ENCODE measurements at regions not wholly inside any gene's neighbourhood (a gene's known extent, or its start where the extent isn't known, plus 50 kb on each side); places are given as distances from the start of the nearest gene placed in this dataset.

GRCh38 chr3:102178817-102179216, 256.0 kb upstream of the ZPLD1 start:
- no peaks in the 10 kb centered on the region for H3K27me3 ChIP-seq (ENCODE audit: insufficient read depth, low read length)
- POLR2A ChIA-PET, result no interaction called here

More at GRCh38 chr3:102178817-102179216, 256.0 kb upstream of the ZPLD1 start:
- DNase-seq (ENCODE audit: low read depth, low spot score), result no peak
- Histone ChIP-seq H3K4me1 (ENCODE audit: control insufficient read depth in 1 of 2, insufficient read depth in 2 of 2, low read length in 2 of 2) (no peaks in the 10 kb centered on the region), H3K4me2 (ENCODE audit: low read length) (no peak overlapping the region), H3K79me2 (ENCODE audit: insufficient read depth, low read length) (no peaks in the 10 kb centered on the region), H3K9me2 (ENCODE audit: insufficient read depth) (no peaks in the 10 kb centered on the region), H3K4me3 (replicated peaks in 1 of 2; ENCODE audit: low read depth in 1 of 2, low read length in 2 of 2) (no peak overlapping the region), H3K27ac (ENCODE audit: low read depth, low read length) (no peak overlapping the region), H4K20me1 (ENCODE audit: insufficient read depth) (no peaks in the 10 kb centered on the region), H3K36me3 (ENCODE audit: control insufficient read depth in 1 of 2, insufficient read depth in 2 of 2, low read length in 2 of 2) (no peaks in the 10 kb centered on the region), H3K9ac (ENCODE audit: low read length) (no peak overlapping the region), H2AFZ (ENCODE audit: low read depth, low read length, poor library complexity, severe bottlenecking) (no peak overlapping the region), H3K9me3 (ENCODE audit: control insufficient read depth in 1 of 2, insufficient read depth in 1 of 2, low read depth in 1 of 2, low read length in 2 of 2) (no peaks in the 10 kb centered on the region)
- no TSS peak for BruUV-seq (replicated peaks)
- intact Hi-C loops (cut with micrococcal nuclease), result no loop called here
- no peak for ATAC-seq
- ChIA-PET CTCF (no interaction called here), RAD21 (ENCODE audit: low non-redundant PET in 1 of 2, low total read pairs in 2 of 2, uncharacterized antibody in 2 of 2, unreplicated experiment in 2 of 2) (no interaction called here)
- no peak for TF ChIP-seq EZH2phosphoT487 (IDR thresholded peaks at IDR 0.05; ENCODE audit: borderline replicate concordance)
- TF ChIP-seq POLR2AphosphoS5 (IDR thresholded peaks at IDR 0.05; ENCODE audit: low read depth, low read length), result no peak
- TF ChIP-seq SRF (IDR thresholded peaks at IDR 0.05; ENCODE audit: low read depth), result no peak
- TF ChIP-seq CTCF (IDR thresholded peaks at IDR 0.05 in 2 of 3, conservative IDR thresholded peaks at IDR 0.05 in 1 of 3; ENCODE audit: borderline replicate concordance in 1 of 3, insufficient read depth in 1 of 3, low read depth in 2 of 3, low read length in 2 of 3), result no peak
- no peak for TF ChIP-seq POLR2A (IDR thresholded peaks at IDR 0.05; ENCODE audit: borderline replicate concordance, extremely low read depth, insufficient read depth, insufficient read length)
- TF ChIP-seq ELF1 (IDR thresholded peaks at IDR 0.05; ENCODE audit: borderline replicate concordance, low read depth), result no peak
- no peak for TF ChIP-seq SP1 (IDR thresholded peaks at IDR 0.05; ENCODE audit: low read depth)
- no peak for TF ChIP-seq RAD21 (IDR thresholded peaks at IDR 0.05; ENCODE audit: low read depth)
- TF ChIP-seq EZH2 (IDR thresholded peaks at IDR 0.05), result no peak
- no peak for TF ChIP-seq JUND (IDR thresholded peaks at IDR 0.05)
- no peak for TF ChIP-seq ZBTB33 (IDR thresholded peaks at IDR 0.05; ENCODE audit: extremely low read depth, insufficient replicate concordance, low read length)
- no peak for TF ChIP-seq SIN3A (IDR thresholded peaks at IDR 0.05; ENCODE audit: low read depth)

All from HCT116 (cell line).